Bronchial epithelial cell (primary cell): ENCODE measurements at regions not wholly inside any gene's neighbourhood (a gene's known extent, or its start where the extent isn't known, plus 50 kb on each side); places are given as distances from the start of the nearest gene placed in this dataset.
"Not testable (repeated sequence)": the region's sequence is repeated elsewhere in the genome, so short reads cannot be mapped to it uniquely, and the experiment has no call there.

ENCODE experiments used
- DNase-seq: peaks from one replicate; pipeline ENCODE4 v3.0.0-alpha.2; 2010; ENCODE audit warnings: low read depth
- FAIRE-seq: peaks from 2 replicates; lab custom pipeline; 2011; peaks lifted over from hg19 to GRCh38; lab: Jason Lieb, UNC
- H3K27me3 ChIP-seq: 2 replicates; pipeline ENCODE4 v1.5.1; 2011; ENCODE audit warnings: low read length; ENCODE audit not compliant: control insufficient read depth, insufficient read depth
- H3K36me3 ChIP-seq: 2 replicates; pipeline ENCODE4 v1.5.1; 2011; ENCODE audit warnings: low read length; ENCODE audit not compliant: control insufficient read depth, insufficient read depth
- H3K4me3 ChIP-seq: 2 replicates; pipeline ENCODE4 v1.5.1; 2011; ENCODE audit warnings: mild to moderate bottlenecking, low read depth, low read length, control low read depth
- CTCF ChIP-seq: IDR thresholded peaks from 2 replicates; pipeline ENCODE4 v1.5.1; 2011; ENCODE audit warnings: mild to moderate bottlenecking, moderate library complexity, low read length, control low read depth, inconsistent platforms; ENCODE audit not compliant: insufficient read depth, severe bottlenecking

DNA sequence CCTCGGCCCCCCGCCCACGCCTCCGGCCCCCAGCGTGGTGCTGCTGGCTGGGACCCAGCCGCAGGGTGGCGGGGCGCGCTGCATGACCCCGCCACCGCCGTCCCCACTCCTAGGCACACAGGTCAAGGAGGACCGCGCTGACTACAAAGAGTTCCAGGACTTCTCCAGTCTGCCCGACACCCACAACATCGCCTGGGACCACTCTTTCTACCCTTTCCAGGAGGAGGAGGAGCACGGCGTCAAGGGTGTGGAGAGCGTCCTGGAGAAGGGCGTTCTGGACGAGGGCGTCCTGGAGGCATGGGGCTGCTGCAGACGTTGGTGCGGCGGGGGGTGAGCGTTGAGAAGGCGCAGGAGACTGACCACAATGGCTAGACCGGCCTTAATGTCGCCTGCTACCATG is 101.7 kb upstream of the OR4C13 start:
- H3K4me3 ChIP-seq, H3K27me3 ChIP-seq, H3K36me3 ChIP-seq, FAIRE-seq, DNase-seq: not testable (repeated sequence)

DNA sequence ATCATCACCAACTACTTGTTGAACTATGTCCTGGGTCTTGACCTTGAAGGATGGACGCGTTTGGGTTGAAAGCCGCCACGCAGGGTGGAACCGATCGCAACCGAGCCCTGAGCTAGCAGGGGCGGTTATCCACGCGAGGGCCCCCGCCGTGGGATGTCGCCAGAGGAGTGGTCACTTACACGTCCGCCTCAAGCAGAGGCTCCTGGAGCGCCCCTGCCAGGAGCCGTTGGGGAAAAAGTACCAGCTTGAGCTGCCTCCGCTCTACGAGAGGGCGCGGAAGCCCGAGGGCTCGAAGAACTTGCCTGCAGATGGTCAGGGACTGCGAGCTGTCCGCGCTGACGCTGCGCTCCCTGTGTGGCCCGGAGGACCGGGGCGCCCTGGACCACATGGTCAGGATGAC is 100.7 kb upstream of the OR4C13 start:
- no peak for DNase-seq
- Histone ChIP-seq H3K27me3 (no peaks in the 10 kb centered on the region), H3K4me3 (no peak overlapping the region), H3K36me3 (no peaks in the 10 kb centered on the region)
- TF ChIP-seq CTCF: no peak
- no peak for FAIRE-seq

DNA sequence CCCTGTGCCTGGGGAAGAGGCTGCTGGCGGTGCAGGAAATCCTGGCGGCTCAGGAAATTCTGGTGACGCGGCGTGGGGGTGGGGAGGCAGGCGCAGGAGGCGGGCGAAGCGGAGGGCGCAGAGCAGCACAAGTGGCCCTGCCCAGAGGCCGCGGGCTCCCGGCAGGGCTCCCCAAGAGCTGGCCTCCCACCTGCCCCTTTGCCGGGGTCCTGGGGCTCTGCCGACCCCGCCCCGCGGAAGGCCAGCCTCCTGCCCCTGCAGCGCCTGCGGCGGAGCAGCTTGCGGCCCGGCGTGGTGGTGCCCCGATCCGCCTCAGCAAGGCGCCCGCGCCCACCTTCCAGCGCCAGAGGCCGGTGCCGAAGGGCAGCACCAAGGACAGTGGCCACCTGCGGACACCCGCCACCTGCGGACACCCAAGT is 100.2 kb upstream of the OR4C13 start:
- DNase-seq (no peak), FAIRE-seq (no peak)
- H3K36me3 ChIP-seq: no peaks in the 10 kb centered on the region
- H3K4me3 ChIP-seq: no peak overlapping the region
- no peak for TF ChIP-seq CTCF
- H3K27me3 ChIP-seq: no peaks in the 10 kb centered on the region

DNA sequence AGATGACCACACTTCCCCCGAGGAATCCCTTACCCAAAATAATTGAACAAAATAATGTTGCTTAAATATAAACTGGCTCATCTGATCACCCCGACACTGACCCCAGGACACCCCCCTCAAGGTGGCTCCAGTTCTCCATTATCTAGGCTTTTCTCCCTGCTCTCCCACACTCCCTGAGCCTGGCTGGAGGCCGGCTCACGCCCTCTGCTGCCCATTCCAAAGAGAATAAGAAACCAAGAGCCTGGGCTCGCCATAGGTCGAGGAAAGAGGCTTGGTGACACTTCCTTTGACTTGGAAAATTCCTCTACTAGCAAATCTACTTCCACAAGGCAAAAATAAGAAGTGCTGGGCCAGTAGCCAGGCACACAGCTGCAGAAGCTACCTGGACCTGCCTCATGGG is 63.3 kb upstream of the OR4C13 start:
- not testable (repeated sequence) for DNase-seq, H3K27me3 ChIP-seq, FAIRE-seq, H3K36me3 ChIP-seq, H3K4me3 ChIP-seq

- FAIRE-seq, H3K36me3 ChIP-seq, DNase-seq, H3K27me3 ChIP-seq, H3K4me3 ChIP-seq: not testable (repeated sequence)
Observed at GRCh38 chr11:49891910-49892671, 60.1 kb upstream of the OR4C13 start.

DNA sequence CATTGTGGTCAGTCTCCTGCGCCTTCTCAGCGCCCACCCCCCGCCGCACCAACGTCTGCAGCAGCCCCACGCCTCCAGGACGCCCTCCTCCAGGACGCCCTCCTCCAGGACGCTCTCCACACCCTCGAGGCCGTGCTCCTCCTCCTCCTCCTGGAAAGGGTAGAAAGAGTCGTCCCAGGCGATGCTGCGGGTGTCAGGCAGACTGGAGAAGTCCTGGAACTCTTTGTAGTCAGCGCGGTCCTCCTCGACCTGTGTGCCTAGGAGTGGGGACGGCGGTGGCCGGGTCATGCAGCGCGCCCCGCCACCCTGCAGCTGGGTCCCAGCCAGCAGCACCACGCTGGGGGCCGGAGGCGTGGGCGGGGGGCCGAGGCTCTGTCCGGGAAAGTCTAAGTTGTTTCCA is 58.7 kb upstream of the OR4C13 start:
- not testable (repeated sequence) for FAIRE-seq, H3K27me3 ChIP-seq, H3K4me3 ChIP-seq, H3K36me3 ChIP-seq, DNase-seq
